NCI-H2029 treated with DMSO at 0.1 percent for 48 hours (cell line): ENCODE measurements at regions not wholly inside any gene's neighbourhood (a gene's known extent, or its start where the extent isn't known, plus 50 kb on each side); places are given as distances from the start of the nearest gene placed in this dataset.
"Not testable (repeated sequence)": the region's sequence is repeated elsewhere in the genome, so short reads cannot be mapped to it uniquely, and the experiment has no call there.

Experiments
- DNase-seq: peaks from one replicate; lab custom pipeline; 2025; lab: John Stamatoyannopoulos, UW

DNA sequence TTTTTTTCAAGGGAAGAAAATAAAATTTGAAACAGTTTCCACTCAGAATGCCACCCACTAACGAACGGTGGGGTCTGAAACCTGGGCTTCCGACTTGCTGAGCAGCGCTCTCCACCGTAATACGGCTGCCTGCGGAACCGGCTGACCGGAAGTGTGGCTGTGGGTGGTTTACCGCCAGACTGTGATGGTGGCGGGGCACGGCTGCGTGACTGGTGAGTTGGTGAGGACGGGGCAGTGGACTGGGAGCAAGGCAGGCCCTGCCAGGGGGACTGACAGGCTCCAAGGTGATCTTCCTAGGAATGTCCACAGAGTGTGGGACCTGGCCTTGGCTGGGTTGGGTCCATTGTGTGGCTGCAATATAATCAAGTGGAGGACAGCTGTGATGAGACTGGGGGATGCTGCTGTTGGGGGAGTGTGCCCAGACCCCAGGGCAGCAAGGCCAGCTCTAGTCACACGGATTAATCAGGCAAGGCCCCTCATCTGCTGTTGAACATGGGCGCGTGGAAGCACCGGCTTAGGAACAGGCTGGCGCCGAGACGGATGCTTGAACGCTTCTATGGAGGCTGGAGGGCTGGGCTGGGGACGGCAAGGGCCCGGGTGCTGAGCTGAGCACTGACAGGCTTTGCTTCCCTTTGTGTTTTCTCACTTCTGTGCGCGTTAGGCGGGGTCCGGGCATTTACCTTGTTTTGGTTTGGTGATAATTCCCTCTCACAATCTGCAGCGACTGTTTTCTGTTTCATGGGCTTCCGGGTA is 357.7 kb upstream of the SPRED2 start:
- no peak for DNase-seq

DNA sequence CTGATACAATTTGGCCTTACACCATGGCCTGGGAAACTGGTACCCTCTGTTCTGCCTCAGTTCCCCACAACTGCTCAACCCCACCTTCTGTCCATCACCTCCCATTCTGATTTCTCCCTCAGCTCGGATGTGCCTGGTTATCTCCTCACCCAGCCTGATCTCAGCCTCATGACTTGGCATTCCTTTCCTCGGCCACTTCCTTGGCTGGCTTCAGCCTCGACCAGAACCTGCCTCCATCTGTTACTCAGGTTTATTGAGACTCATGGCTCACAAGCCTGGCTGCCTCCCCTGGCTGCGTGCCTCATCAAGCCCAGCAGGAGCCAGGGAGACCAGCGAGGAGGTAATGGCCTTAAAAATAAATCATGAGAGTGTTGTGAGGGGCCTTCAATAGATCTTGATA is 356.2 kb upstream of the SPRED2 start:
- DNase-seq = no peak

DNA sequence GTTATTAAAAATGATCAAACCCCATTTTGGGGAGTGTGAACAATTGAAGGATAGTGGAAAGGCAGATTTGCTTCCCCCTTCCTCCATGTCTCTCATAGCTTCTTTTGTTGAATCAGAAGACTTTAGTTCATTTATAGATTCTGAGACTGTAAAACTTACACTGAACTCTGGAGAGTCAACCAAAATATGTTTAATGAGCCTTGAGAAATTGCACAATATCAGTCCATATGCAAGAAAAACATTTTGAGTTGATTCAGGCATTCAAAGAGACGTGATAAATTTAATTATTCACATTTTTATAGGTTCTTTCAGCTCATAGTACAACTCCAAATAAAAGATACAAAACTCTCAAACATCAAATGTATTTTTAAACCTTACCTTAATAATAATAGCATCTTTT is 354.4 kb upstream of the SPRED2 start:
- no peak for DNase-seq

DNA sequence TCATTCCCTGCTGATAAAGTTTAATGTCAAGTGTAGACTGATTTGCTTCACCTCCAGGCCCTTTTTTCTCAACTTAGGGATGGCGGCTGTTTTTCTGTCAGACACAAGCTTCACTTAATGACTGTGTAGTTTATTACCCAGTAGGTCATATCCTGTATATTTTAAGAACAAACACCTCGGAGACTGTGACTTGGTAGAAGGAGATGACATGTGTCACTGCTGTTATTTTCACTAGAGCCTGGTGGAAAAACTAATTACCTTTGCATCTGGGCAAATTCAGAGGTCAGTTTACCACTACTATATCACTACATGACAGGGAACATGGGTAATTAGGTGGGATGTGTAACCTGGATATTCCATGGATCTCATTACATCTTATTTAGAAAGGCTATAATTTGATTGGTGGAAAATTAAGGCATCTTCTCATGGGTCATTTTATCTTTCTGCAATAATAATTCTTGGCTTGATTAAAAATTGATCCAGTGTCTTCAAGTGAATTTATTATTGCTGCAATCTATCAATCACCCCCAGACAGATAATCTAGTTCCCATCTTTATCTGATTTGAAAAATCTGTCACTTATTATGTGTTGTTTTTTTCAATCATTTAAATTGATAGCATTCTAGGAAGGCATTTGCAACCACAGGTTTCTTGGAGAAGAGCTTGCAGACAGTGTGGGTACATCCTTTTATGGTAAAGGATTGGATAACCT is 353.8 kb upstream of the SPRED2 start:
- DNase-seq = no peak

DNA sequence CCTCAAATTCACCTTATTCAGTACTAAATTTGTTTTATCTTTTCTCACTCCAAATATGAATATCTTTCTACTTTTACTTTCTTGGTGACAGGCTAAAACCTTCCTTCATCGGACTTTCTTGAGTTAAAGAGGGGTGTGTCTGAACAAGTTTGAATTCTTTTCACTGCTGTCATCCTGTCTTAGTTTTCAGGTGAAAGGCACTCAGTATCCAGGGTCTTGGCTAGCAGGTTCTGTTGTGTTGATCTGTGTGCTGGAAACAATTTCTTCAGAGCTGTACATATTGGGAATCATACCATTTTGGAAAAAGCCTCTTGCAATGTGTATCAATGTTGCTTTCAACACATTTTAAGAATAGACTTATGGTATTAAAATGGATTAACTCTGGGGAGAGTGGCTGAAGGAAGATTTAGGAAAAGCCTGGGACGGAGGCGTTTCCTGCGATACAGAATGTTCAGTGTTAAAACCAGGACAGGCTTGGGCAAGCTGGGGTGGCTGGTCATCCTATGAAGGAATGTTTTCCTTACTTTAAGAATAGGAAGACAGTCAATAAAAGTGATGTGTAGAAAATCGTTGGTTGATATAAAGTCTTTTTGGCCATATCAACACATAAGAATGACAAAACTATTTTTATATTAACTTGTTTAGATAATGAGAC is 350.7 kb upstream of the SPRED2 start:
- no peak for DNase-seq

DNA sequence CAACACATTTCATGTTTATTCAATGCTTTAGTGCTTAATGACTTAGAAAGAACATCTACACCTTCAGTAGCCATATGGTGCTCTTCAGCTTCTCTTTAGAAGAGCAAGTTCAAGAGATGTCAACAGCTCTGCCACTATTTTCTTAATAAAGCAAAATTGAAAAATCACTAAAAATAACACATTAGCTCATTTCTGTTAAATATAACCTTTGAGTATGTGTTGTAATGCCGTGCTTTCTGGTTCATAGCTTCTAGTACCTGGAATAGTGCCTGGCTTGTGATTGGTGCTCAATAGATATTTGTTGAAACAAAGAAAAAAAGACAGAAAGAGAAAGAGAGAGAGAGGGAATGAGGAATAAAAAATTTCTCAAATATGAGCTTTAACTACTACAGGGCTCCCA is 349.8 kb upstream of the SPRED2 start:
- DNase-seq = no peak

DNA sequence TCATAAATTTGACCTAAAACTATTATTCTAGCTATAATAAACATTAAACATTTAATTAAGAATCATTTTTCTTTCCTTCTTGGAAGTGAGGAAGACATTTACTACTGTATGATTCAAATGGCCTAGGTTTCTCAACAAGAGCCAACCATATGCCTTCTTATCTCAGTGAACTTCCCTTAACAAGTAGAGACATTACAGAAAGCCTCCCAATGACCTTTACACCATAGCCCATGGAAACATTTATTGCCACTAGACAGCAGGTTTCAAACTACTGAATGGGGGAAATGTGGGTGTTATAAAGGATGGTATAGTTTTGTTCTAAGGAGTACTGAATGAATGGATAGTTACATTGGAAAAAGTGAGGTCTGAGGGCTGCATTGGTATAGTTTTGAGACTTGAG is 349.4 kb upstream of the SPRED2 start:
- no peak for DNase-seq

DNA sequence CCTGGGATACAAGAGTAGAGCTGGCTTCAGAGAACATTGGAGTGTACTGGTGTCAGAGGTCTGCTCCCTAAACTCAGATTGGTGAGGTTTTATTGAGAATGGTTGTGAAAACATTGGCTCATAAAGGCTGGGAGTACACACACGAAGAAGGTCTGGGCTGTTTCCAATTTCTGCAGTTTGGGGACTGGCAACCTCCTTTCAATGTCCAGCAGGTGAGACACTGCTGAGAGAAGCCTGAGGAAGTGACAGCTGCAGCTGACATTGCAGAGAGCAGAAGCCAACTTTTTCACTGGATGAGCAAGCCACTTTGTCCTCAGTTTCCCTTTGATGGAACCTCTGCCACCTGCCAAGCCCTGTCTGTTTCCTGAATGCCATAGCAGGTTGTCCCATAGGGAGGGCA is 346.6 kb upstream of the SPRED2 start:
- no peak for DNase-seq

DNA sequence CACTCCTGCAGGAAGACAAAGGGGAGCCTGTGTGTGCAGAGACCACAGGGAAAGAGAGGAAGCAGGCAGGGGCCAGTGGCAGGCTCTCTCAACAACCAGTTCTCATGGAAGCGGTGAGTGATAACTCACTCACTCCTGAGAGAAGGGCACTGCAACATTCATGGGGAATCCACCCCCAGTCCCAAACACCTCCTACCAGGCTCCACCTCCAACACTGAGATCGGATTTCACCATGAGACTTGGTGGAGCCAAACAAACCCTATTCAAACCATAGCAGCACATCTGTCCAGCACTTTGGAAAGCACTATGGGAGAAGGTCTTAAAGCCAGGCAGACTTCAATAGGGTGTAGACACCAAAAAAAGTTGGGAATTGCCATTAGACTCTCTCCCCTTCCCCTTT is 345.7 kb upstream of the SPRED2 start:
- no peak for DNase-seq

DNA sequence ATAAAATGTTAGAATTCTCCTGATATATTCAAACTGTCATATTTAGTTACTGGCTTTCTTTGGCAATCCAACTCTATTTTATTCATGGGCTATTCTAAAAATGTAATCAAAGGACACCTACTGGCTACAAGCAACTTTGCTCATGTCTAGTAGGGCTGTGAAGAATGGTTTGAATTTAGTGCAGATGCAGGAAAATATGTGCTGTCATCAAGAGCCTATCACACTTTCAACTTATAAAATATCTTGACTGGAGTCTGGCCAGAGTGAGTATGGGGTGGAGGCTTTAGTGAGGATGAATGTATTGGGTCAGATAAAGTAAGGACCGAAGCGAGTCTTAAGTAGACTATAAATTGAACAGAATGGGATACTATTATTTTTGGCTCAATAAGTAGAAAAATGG is 343.4 kb upstream of the SPRED2 start:
- no peak for DNase-seq

DNA sequence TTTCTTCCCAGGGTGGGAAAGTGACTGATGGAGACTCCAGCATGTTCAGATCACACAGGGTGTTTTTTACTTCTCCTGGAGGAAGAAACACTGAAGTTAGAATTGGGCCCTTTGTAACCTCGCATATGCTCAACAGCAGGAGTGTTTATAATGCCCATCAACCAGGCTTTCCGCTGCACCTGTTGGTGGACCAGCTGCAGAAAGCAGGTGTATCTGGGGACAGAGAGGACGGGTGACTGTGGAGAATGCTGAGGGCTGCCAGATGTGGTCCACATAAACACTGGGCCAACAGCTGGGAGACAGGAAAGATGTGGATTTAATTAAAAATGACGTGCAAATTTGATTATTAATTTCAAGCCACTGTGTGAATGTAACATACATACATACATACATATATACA is 335.5 kb upstream of the SPRED2 start:
- DNase-seq = no peak

DNA sequence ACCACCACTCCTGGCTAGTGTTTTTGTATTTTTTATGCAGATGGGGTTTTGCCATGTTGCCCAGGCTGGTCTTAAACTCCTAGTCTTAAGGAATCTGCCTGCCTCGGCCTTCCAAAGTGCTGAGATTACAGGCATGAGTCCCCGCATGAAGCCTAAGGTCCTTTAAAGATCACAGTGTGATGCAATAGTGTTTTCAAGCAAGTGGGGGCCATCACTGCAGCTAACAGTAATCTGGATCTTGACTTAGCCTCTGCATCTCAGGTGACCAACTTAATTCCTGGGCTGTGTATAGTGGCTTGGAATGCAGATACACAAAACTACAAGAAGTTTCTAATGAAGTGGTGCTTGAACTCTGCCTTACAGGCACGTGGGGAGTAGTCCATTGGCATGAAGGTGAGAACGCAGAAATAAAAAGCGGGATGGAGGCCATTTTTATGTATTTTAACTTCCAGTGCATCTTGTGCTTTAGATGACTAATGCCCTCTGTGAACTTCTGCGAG is 334.4 kb upstream of the SPRED2 start:
- DNase-seq = no peak

DNA sequence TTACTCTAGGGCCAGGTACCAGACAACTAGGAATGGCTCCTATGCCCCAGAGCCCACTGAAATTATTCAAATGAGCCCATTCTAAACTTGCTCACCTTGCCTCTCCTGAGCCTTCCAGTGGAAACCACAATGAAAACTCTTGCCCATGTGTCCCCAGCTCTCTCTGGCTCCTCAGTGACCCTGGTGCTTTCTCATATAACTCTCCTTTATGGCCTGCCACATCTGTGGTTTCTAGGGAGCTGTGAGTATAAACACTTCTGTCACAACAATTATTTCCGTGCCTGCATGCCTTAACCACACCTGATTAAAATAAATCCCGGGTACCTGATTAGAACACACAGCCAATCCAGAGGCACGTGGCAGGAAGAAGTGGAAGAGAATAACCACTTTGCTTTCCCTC is 333.0 kb upstream of the SPRED2 start:
- DNase-seq = no peak

DNA sequence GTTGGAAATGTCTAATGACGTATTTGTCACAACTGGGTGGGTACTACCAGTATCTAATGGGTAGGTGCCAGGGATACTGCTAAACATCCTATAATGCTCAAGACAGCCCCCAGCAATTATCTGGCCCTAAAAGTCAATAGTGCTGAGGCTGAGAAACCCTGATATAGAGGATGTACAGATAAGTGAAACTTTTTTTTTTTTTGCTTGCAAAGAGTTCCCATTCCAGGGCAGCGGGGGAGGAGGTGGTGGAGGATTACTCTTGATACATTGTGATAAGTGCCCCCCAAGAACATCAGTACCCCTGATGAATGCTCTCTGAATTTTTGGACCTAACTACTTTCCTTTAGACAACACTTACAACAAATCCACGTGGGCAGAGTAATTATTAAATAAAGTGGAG is 329.7 kb upstream of the SPRED2 start:
- no peak for DNase-seq

DNA sequence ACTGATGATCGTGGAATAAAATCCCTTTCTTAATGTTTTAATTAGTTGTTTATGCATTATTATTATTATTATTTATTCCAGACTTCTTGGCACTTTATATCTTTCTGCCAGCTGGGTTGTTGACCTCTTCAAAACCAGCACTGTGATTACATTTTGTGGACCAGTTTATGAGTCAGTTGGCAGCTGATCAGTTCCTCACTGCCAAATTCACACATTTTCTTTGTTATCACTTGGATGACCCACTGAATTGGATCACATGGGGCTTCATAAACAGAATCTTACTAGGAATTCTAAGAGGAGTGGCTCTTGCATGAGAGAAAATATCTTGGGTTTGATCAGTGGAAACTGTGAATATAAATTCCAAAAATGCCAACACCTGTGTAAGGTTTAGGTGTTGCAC is 321.8 kb upstream of the SPRED2 start:
- no peak for DNase-seq

DNA sequence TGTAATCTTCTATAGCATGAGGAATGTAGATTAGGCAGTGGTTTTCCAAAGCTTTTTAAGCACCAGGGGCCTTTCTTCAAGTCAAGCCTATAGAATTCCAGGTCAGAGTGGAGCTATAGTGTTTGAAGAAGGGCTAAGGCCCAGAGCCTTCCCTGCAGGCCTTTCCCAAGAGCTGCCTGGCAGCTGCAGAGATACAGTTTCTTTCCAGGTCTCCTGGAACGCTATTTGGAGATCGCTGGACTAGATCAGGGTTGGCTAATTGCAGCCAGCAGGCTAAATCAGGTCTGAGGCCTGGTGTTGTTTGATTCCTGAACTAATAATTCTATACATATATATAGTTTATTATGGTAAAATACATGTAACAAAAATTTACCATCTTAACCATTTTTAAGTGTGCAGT is 319.0 kb upstream of the SPRED2 start:
- no peak for DNase-seq

DNA sequence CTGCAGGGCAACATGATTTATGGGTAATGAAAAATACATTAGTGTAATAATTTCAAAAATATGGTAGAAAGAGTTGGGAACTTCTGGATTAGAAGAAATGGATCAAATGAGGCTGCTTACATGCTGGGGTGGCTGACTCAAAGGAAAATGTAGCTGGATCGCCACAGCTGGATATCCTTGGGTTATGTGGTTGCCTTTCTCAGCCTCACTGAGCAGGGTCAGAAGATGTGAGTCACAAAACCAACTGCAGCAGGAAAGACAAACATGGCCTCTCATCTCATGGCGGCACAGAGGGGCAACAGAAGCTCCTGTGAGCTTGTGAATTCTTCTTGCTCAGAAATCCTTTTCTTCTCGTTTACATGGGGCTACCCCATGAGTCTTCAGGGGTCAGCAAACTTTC is 317.1 kb upstream of the SPRED2 start:
- no peak for DNase-seq

DNA sequence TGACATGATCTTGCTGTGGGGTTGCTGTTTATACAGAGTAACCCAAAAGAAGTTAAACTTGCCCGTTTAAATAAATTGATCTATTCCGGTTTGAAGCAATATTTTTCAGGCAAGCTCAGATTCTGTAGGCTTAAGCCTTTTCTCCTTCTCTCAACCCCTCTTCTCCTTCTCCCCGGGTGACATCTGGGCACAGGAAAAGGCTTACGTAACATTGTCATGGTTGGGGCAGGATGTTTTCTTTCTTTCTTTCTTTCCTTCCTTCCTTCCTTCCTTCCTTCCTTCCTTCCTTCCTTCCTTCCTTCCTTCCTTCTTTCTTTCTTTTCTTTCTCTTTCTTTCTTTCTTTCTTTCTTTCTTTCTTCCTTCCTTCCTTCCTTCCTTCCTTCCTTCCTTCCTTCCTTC is 315.5 kb upstream of the SPRED2 start:
- DNase-seq = not testable (repeated sequence)

DNA sequence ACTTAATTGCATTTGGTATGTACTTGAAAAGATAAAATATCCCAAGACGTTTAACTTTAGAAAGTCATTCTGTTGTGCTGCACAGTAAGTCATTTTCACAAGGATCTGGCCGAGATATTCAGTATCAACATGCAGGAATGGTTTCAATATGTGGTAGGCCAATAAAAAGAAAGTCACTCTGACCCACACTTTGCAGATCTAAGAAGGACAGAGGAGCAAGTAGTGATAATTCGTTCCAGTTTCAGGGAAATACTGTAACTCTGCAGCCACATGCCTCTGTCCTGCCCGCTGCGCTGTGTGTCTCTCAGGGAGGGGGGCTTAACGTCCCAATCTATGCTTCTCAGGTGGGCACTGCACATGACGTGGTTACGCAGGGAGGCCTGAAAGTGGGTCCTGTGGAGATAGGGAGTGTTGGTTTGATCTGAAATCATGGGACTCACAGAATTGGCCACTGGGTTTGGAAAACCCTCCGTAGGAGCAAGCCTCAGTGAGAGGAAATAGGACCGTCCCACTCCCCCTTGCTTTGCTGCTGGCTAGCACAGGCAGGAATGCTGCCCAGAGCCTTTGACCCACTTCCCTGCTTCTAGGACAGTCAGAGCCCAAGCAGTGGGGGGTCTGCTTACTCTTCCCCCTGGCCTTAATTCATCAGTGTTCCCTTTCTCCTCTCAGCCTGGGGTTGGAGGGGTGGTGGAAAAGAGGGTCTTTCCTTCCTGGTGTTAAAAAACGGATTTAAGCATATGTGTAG is 314.7 kb upstream of the SPRED2 start:
- DNase-seq = no peak

DNA sequence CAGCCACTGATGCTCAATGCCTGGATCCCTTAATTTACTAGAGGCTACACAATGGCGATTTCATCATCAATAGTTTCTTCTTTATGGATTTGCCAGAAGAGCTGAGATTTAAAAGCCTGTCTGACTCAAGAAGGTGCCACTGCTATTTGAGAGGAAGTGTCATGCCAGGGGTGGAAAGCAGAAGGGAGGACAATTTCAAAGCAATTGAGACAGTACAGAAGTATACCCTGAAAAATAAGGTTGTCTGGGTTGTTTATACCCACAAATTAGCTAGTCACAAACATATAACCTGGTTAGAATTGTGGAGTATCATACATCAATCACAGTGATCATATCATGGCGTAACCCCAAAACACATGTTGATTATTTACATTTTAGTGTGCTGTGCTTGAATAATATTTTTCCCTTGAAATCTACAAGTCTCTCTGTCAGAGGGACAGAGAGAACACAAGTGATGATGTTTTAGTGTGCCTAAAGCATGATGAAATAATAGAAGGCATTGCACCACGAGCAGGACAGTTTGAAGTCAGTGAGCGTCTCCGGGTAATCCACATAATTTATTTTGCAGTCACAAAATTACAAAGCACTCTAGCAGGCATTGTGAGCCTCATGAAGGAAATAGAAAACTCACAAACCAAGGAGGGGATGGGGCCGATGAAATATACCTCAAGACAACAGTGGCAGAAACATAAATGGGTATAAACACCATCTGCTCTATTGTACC is 312.2 kb upstream of the SPRED2 start:
- DNase-seq = no peak

DNA sequence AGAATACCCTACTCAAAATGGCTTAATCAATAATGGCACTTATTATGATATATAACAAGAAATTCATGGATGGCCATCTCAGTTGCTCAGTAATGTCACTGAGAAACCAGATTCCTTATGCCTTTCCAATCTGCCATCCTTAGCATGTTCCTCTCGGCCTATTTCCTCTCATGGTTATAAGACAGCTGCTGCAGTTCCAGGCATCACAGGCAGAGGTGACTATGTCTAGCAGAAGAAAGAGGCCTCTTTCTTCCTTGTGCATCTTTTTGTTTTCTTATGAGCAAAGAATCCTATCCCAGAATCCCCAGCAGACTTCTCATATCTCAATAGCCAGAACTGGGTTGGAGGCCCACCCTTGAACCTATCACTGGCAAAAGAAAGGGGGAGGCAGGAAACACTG is 310.6 kb upstream of the SPRED2 start:
- DNase-seq = no peak

DNA sequence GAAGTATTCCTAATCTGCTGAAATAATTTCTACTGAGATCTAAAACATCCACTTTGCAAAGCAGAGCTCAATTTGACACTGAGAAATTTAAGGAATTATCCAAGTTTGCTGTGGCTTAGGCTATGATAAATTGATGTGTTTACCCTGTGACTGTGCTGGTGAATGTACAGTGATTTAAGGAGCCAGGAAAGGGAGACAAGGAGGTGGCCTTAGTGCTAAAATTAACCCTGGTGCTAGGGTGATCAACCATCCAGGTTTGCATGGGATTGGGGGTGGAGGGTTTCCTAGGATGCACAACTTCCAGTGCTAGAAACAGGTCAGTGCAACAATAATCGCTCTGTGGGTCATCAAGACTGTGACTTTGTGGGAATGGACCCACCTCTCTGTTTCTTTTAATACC is 307.5 kb upstream of the SPRED2 start:
- DNase-seq = no peak
